ENCODE measurements at regions not wholly inside any gene's neighbourhood (a gene's known extent, or its start where the extent isn't known, plus 50 kb on each side); places are given as distances from the start of the nearest gene placed in this dataset.

- no TSS peak for BruUV-seq (replicated peaks)
- FAIRE-seq (no peak), DNase-seq (ENCODE audit: low read depth, low spot score) (no peak)
- no peaks in the 10 kb centered on the region for H4K20me1 ChIP-seq (replicated peaks; ENCODE audit: control insufficient read depth, extremely low read depth, insufficient read depth, low read length)
- H2AFZ ChIP-seq (ENCODE audit: low read depth, low read length) = no peak overlapping the region
- no peaks in the 10 kb centered on the region for H3K9me3 ChIP-seq (replicated peaks; ENCODE audit: control insufficient read depth, insufficient read depth, low read length)
- dilution Hi-C loops (cut with MboI; ENCODE audit: extremely low pct_ligation_motif_present, low sequenced_read_pairs) = no loop called here
- H3K4me3 ChIP-seq (replicated peaks in 1 of 3; ENCODE audit: insufficient read depth in 1 of 3, low read depth in 1 of 3, low read length in 3 of 3) = no peak overlapping the region
- H3K79me2 ChIP-seq (ENCODE audit: control insufficient read depth, insufficient read depth, low read length) = no peaks in the 10 kb centered on the region
- no peaks in the 10 kb centered on the region for H3K27me3 ChIP-seq (ENCODE audit: control insufficient read depth in 2 of 2, insufficient read depth in 2 of 2, low read length in 2 of 2)
- POLR2A ChIA-PET = no interaction called here
- H3K9me1 ChIP-seq (replicated peaks; ENCODE audit: control insufficient read depth, extremely low read depth, insufficient read depth, low read length) = no peaks in the 10 kb centered on the region
- H3K27ac ChIP-seq (ENCODE audit: insufficient read depth, low read depth, low read length) = no peak overlapping the region
- no peak overlapping the region for H3K9ac ChIP-seq (replicated peaks; ENCODE audit: extremely low read depth, insufficient read depth, low read length)
- no peak overlapping the region for H3K4me2 ChIP-seq (ENCODE audit: insufficient read depth, low read length)
- CTCF ChIA-PET = no interaction called here
- no peak for TF ChIP-seq POLR2A (IDR thresholded peaks at IDR 0.05; ENCODE audit: low read depth, low read length)
- peaks cover 14% of the 10 kb centered on the region for H3K4me1 ChIP-seq (ENCODE audit: control insufficient read depth, extremely low read depth, insufficient read depth, low read length)
- intact Hi-C loops (cut with micrococcal nuclease) = no loop called here
- no peaks in the 10 kb centered on the region for H3K36me3 ChIP-seq (ENCODE audit: control insufficient read depth in 2 of 2, extremely low read depth in 1 of 2, insufficient read depth in 2 of 2, low read length in 2 of 2)
Measured at GRCh38 chr12:65665817-65666216, 158.5 kb upstream of the HMGA2 start.

GRCh38 chr12:65666876-65667275 lies 157.4 kb upstream of the HMGA2 start:
- Histone ChIP-seq H3K27ac (ENCODE audit: insufficient read depth, low read depth, low read length) (no peak overlapping the region), H3K79me2 (ENCODE audit: control insufficient read depth, insufficient read depth, low read length) (no peaks in the 10 kb centered on the region), H3K9me3 (replicated peaks; ENCODE audit: control insufficient read depth, insufficient read depth, low read length) (no peaks in the 10 kb centered on the region), H3K27me3 (ENCODE audit: control insufficient read depth in 2 of 2, insufficient read depth in 2 of 2, low read length in 2 of 2) (no peaks in the 10 kb centered on the region), H4K20me1 (replicated peaks; ENCODE audit: control insufficient read depth, extremely low read depth, insufficient read depth, low read length) (no peaks in the 10 kb centered on the region), H2AFZ (ENCODE audit: low read depth, low read length) (peak overlapping the region; percentile 67), H3K4me2 (ENCODE audit: insufficient read depth, low read length) (no peak overlapping the region), H3K36me3 (ENCODE audit: control insufficient read depth in 2 of 2, extremely low read depth in 1 of 2, insufficient read depth in 2 of 2, low read length in 2 of 2) (no peaks in the 10 kb centered on the region), H3K4me3 (replicated peaks in 1 of 3; ENCODE audit: insufficient read depth in 1 of 3, low read depth in 1 of 3, low read length in 3 of 3) (no peak overlapping the region), H3K9ac (replicated peaks; ENCODE audit: extremely low read depth, insufficient read depth, low read length) (no peak overlapping the region), H3K9me1 (replicated peaks; ENCODE audit: control insufficient read depth, extremely low read depth, insufficient read depth, low read length) (no peaks in the 10 kb centered on the region), H3K4me1 (ENCODE audit: control insufficient read depth, extremely low read depth, insufficient read depth, low read length) (peaks cover 14% of the 10 kb centered on the region)
- POLR2A ChIA-PET = no interaction called here
- intact Hi-C loops (cut with micrococcal nuclease) = no loop called here
- dilution Hi-C loops (cut with MboI; ENCODE audit: extremely low pct_ligation_motif_present, low sequenced_read_pairs) = no loop called here
- FAIRE-seq (peak; percentile 33), DNase-seq (ENCODE audit: low read depth, low spot score) (peak; percentile 30)
- CTCF ChIA-PET = interaction anchor here (0.6 kb wide), 1 partner anchor 63 kb away, joined by 3 read pairs; no protein-coding TSS in a partner anchor
- no TSS peak for BruUV-seq (replicated peaks)
- TF ChIP-seq FOS (IDR thresholded peaks at IDR 0.05; ENCODE audit: borderline replicate concordance, insufficient read depth, low read length) = peak; percentile 55
- TF ChIP-seq MAX (IDR thresholded peaks at IDR 0.05; ENCODE audit: insufficient read depth, insufficient read length) = no peak
- TF ChIP-seq GATA2 (IDR thresholded peaks at IDR 0.05; ENCODE audit: insufficient read depth, insufficient read length, low read depth, low read length) = peak; percentile 66
